ES-I3 (cell line): ENCODE measurements at regions not wholly inside any gene's neighbourhood (a gene's known extent, or its start where the extent isn't known, plus 50 kb on each side); places are given as distances from the start of the nearest gene placed in this dataset.

Source experiments
- H3K36me3 ChIP-seq: 2 replicates; pipeline ENCODE4 v1.6.1; 2013; ENCODE audit warnings: mild to moderate bottlenecking, low read length, control low read depth, moderate library complexity; ENCODE audit not compliant: insufficient read depth
- H3K4me1 ChIP-seq: 2 replicates; pipeline ENCODE4 v1.6.1; 2013; ENCODE audit warnings: mild to moderate bottlenecking, control low read depth, low read length; ENCODE audit not compliant: insufficient read depth
- H3K9ac ChIP-seq: 2 replicates; pipeline ENCODE4 v1.6.1; 2013; ENCODE audit warnings: low read depth, mild to moderate bottlenecking, low read length, moderate library complexity
- H3K9me3 ChIP-seq: 2 replicates; pipeline ENCODE4 v1.6.1; 2013; ENCODE audit warnings: mild to moderate bottlenecking, low read length, moderate library complexity; ENCODE audit not compliant: control insufficient read depth, insufficient read depth

GRCh38 chr6:145254649-145255401 is 480.5 kb downstream of the EPM2A start:
- no peaks in the 10 kb centered on the region for H3K36me3 ChIP-seq
- no peaks in the 10 kb centered on the region for H3K4me1 ChIP-seq
- no peak overlapping the region for H3K9ac ChIP-seq
- H3K9me3 ChIP-seq = no peaks in the 10 kb centered on the region

- Histone ChIP-seq H3K4me1 (no peaks in the 10 kb centered on the region), H3K9ac (no peak overlapping the region), H3K9me3 (no peaks in the 10 kb centered on the region), H3K36me3 (no peaks in the 10 kb centered on the region)
These were observed 477.6 kb downstream of the EPM2A start for GRCh38 chr6:145257704-145258103.

GRCh38 chr6:145258122-145258521 is 477.2 kb downstream of the EPM2A start:
- Histone ChIP-seq H3K9me3 (no peaks in the 10 kb centered on the region), H3K4me1 (no peaks in the 10 kb centered on the region), H3K9ac (no peak overlapping the region), H3K36me3 (no peaks in the 10 kb centered on the region)

- Histone ChIP-seq H3K9ac (no peak overlapping the region), H3K9me3 (no peaks in the 10 kb centered on the region), H3K4me1 (no peaks in the 10 kb centered on the region), H3K36me3 (no peaks in the 10 kb centered on the region)
These were observed 474.7 kb downstream of the EPM2A start for GRCh38 chr6:145260484-145261175.

GRCh38 chr6:145261758-145262157 is 473.6 kb downstream of the EPM2A start:
- H3K9ac ChIP-seq = no peak overlapping the region
- no peaks in the 10 kb centered on the region for H3K36me3 ChIP-seq
- H3K9me3 ChIP-seq = no peaks in the 10 kb centered on the region
- H3K4me1 ChIP-seq = no peaks in the 10 kb centered on the region

GRCh38 chr6:145262771-145263170 is 472.5 kb downstream of the EPM2A start:
- no peaks in the 10 kb centered on the region for H3K9me3 ChIP-seq
- no peak overlapping the region for H3K9ac ChIP-seq
- H3K36me3 ChIP-seq = no peaks in the 10 kb centered on the region
- no peaks in the 10 kb centered on the region for H3K4me1 ChIP-seq

GRCh38 chr6:145263778-145264211 is 471.5 kb downstream of the EPM2A start:
- Histone ChIP-seq H3K36me3 (no peaks in the 10 kb centered on the region), H3K9ac (no peak overlapping the region), H3K9me3 (no peaks in the 10 kb centered on the region), H3K4me1 (no peaks in the 10 kb centered on the region)

GRCh38 chr6:145266432-145267075 is 468.8 kb downstream of the EPM2A start:
- no peaks in the 10 kb centered on the region for H3K4me1 ChIP-seq
- H3K36me3 ChIP-seq = no peaks in the 10 kb centered on the region
- H3K9ac ChIP-seq = no peak overlapping the region
- H3K9me3 ChIP-seq = no peaks in the 10 kb centered on the region

GRCh38 chr6:145267076-145267867 is 468.0 kb downstream of the EPM2A start:
- H3K9ac ChIP-seq = no peak overlapping the region
- H3K9me3 ChIP-seq = no peaks in the 10 kb centered on the region
- no peaks in the 10 kb centered on the region for H3K36me3 ChIP-seq
- H3K4me1 ChIP-seq = no peaks in the 10 kb centered on the region

GRCh38 chr6:145270464-145270863 is 464.9 kb downstream of the EPM2A start:
- no peak overlapping the region for H3K9ac ChIP-seq
- H3K9me3 ChIP-seq = no peaks in the 10 kb centered on the region
- no peaks in the 10 kb centered on the region for H3K4me1 ChIP-seq
- H3K36me3 ChIP-seq = no peaks in the 10 kb centered on the region

- Histone ChIP-seq H3K4me1 (no peaks in the 10 kb centered on the region), H3K9ac (no peak overlapping the region), H3K36me3 (no peaks in the 10 kb centered on the region), H3K9me3 (no peaks in the 10 kb centered on the region)
These were observed 464.3 kb downstream of the EPM2A start for GRCh38 chr6:145271040-145271439.

- Histone ChIP-seq H3K4me1 (no peaks in the 10 kb centered on the region), H3K36me3 (no peaks in the 10 kb centered on the region), H3K9ac (no peak overlapping the region), H3K9me3 (no peaks in the 10 kb centered on the region)
These were observed 463.7 kb downstream of the EPM2A start for GRCh38 chr6:145271577-145271976.

- Histone ChIP-seq H3K4me1 (no peaks in the 10 kb centered on the region), H3K9ac (no peak overlapping the region), H3K36me3 (no peaks in the 10 kb centered on the region), H3K9me3 (no peaks in the 10 kb centered on the region)
These were observed 463.1 kb downstream of the EPM2A start for GRCh38 chr6:145272246-145272645.

- H3K36me3 ChIP-seq = no peaks in the 10 kb centered on the region
- H3K4me1 ChIP-seq = no peaks in the 10 kb centered on the region
- no peaks in the 10 kb centered on the region for H3K9me3 ChIP-seq
- no peak overlapping the region for H3K9ac ChIP-seq
These were observed 462.2 kb downstream of the EPM2A start for GRCh38 chr6:145273136-145273535.
